ENCODE measurements at regions not wholly inside any gene's neighbourhood (a gene's known extent, or its start where the extent isn't known, plus 50 kb on each side); places are given as distances from the start of the nearest gene placed in this dataset.

- no peak for DNase-seq
- intact Hi-C loops (cut with micrococcal nuclease) = no loop called here
- H3K4me1 Mint-ChIP-seq = no peaks in the 10 kb centered on the region
- H3K4me3 Mint-ChIP-seq = no peak overlapping the region
- H3K36me3 Mint-ChIP-seq (ENCODE audit: low read depth) = no peaks in the 10 kb centered on the region
- no peaks in the 10 kb centered on the region for H3K27me3 Mint-ChIP-seq
- no peaks in the 10 kb centered on the region for H3K9me3 Mint-ChIP-seq
- H3K27ac Mint-ChIP-seq = no peak overlapping the region
Measured at GRCh38 chr6:103983860-103984259, 875.9 kb downstream of the HACE1 start.

GRCh38 chr6:103983011-103983410, 876.7 kb downstream of the HACE1 start:
- Mint-ChIP-seq H3K4me1 (no peaks in the 10 kb centered on the region), H3K36me3 (ENCODE audit: low read depth) (no peaks in the 10 kb centered on the region), H3K4me3 (no peak overlapping the region), H3K27me3 (no peaks in the 10 kb centered on the region), H3K27ac (no peak overlapping the region), H3K9me3 (no peaks in the 10 kb centered on the region)
- intact Hi-C loops (cut with micrococcal nuclease) = no loop called here
- DNase-seq = no peak

GRCh38 chr6:103982574-103982973, 877.1 kb downstream of the HACE1 start:
- DNase-seq = no peak
- H3K27me3 Mint-ChIP-seq = no peaks in the 10 kb centered on the region
- no peak overlapping the region for H3K4me3 Mint-ChIP-seq
- intact Hi-C loops (cut with micrococcal nuclease) = no loop called here
- no peak overlapping the region for H3K27ac Mint-ChIP-seq
- H3K36me3 Mint-ChIP-seq (ENCODE audit: low read depth) = no peaks in the 10 kb centered on the region
- H3K4me1 Mint-ChIP-seq = no peaks in the 10 kb centered on the region
- no peaks in the 10 kb centered on the region for H3K9me3 Mint-ChIP-seq

GRCh38 chr6:103979308-103979707, 880.4 kb downstream of the HACE1 start:
- H3K4me3 Mint-ChIP-seq = no peak overlapping the region
- H3K36me3 Mint-ChIP-seq (ENCODE audit: low read depth) = no peaks in the 10 kb centered on the region
- no peak overlapping the region for H3K27ac Mint-ChIP-seq
- H3K4me1 Mint-ChIP-seq = no peaks in the 10 kb centered on the region
- intact Hi-C loops (cut with micrococcal nuclease) = no loop called here
- no peak for DNase-seq
- H3K9me3 Mint-ChIP-seq = no peaks in the 10 kb centered on the region
- H3K27me3 Mint-ChIP-seq = no peaks in the 10 kb centered on the region

- Mint-ChIP-seq H3K4me3 (no peak overlapping the region), H3K4me1 (no peaks in the 10 kb centered on the region), H3K36me3 (ENCODE audit: low read depth) (no peaks in the 10 kb centered on the region), H3K27ac (no peak overlapping the region), H3K27me3 (no peaks in the 10 kb centered on the region), H3K9me3 (no peaks in the 10 kb centered on the region)
- DNase-seq = no peak
- intact Hi-C loops (cut with micrococcal nuclease) = no loop called here
Measured at GRCh38 chr6:103937389-103937788, 922.3 kb downstream of the HACE1 start.

- Mint-ChIP-seq H3K4me3 (no peak overlapping the region), H3K36me3 (ENCODE audit: low read depth) (no peaks in the 10 kb centered on the region), H3K4me1 (no peaks in the 10 kb centered on the region), H3K27ac (no peak overlapping the region), H3K27me3 (no peaks in the 10 kb centered on the region), H3K9me3 (peaks cover 4% of the 10 kb centered on the region)
- DNase-seq = no peak
- intact Hi-C loops (cut with micrococcal nuclease) = no loop called here
Measured at GRCh38 chr6:103925317-103925716, 934.4 kb downstream of the HACE1 start.

- H3K36me3 Mint-ChIP-seq (ENCODE audit: low read depth) = no peaks in the 10 kb centered on the region
- H3K27me3 Mint-ChIP-seq = no peaks in the 10 kb centered on the region
- H3K9me3 Mint-ChIP-seq = no peaks in the 10 kb centered on the region
- H3K27ac Mint-ChIP-seq = no peak overlapping the region
- intact Hi-C loops (cut with micrococcal nuclease) = no loop called here
- H3K4me1 Mint-ChIP-seq = no peaks in the 10 kb centered on the region
- no peak overlapping the region for H3K4me3 Mint-ChIP-seq
- no peak for DNase-seq
Measured at GRCh38 chr6:103910018-103910417, 949.7 kb downstream of the HACE1 start.

GRCh38 chr6:103908898-103909297, 950.8 kb downstream of the HACE1 start:
- H3K27ac Mint-ChIP-seq = no peak overlapping the region
- no peak overlapping the region for H3K4me3 Mint-ChIP-seq
- H3K36me3 Mint-ChIP-seq (ENCODE audit: low read depth) = no peaks in the 10 kb centered on the region
- H3K27me3 Mint-ChIP-seq = no peaks in the 10 kb centered on the region
- H3K4me1 Mint-ChIP-seq = no peaks in the 10 kb centered on the region
- DNase-seq = no peak
- H3K9me3 Mint-ChIP-seq = no peaks in the 10 kb centered on the region
- intact Hi-C loops (cut with micrococcal nuclease) = no loop called here

GRCh38 chr6:103895136-103895535, 964.6 kb downstream of the HACE1 start:
- no peaks in the 10 kb centered on the region for H3K9me3 Mint-ChIP-seq
- no peaks in the 10 kb centered on the region for H3K36me3 Mint-ChIP-seq (ENCODE audit: low read depth)
- no peak for DNase-seq
- no peak overlapping the region for H3K27ac Mint-ChIP-seq
- no peak overlapping the region for H3K4me3 Mint-ChIP-seq
- intact Hi-C loops (cut with micrococcal nuclease) = no loop called here
- no peaks in the 10 kb centered on the region for H3K27me3 Mint-ChIP-seq
- no peaks in the 10 kb centered on the region for H3K4me1 Mint-ChIP-seq

- intact Hi-C loops (cut with micrococcal nuclease) = no loop called here
- no peaks in the 10 kb centered on the region for H3K4me1 Mint-ChIP-seq
Measured at GRCh38 chr6:103893141-103893581, 966.6 kb downstream of the HACE1 start.

GRCh38 chr6:103886951-103887350, 972.8 kb downstream of the HACE1 start:
- H3K27ac Mint-ChIP-seq = no peak overlapping the region
- H3K9me3 Mint-ChIP-seq = no peaks in the 10 kb centered on the region
- intact Hi-C loops (cut with micrococcal nuclease) = no loop called here
- no peaks in the 10 kb centered on the region for H3K4me1 Mint-ChIP-seq
- H3K27me3 Mint-ChIP-seq = no peaks in the 10 kb centered on the region
- no peak for DNase-seq
- H3K4me3 Mint-ChIP-seq = no peak overlapping the region
- no peaks in the 10 kb centered on the region for H3K36me3 Mint-ChIP-seq (ENCODE audit: low read depth)

More at GRCh38 chr6:103893141-103893581, 966.6 kb downstream of the HACE1 start:
- Mint-ChIP-seq H3K36me3 (ENCODE audit: low read depth) (no peaks in the 10 kb centered on the region), H3K27ac (no peak overlapping the region), H3K9me3 (no peaks in the 10 kb centered on the region), H3K27me3 (no peaks in the 10 kb centered on the region), H3K4me3 (no peak overlapping the region)
- DNase-seq = no peak

GRCh38 chr6:103885446-103885845, 974.3 kb downstream of the HACE1 start:
- no peaks in the 10 kb centered on the region for H3K36me3 Mint-ChIP-seq (ENCODE audit: low read depth)
- H3K27me3 Mint-ChIP-seq = no peaks in the 10 kb centered on the region
- H3K4me3 Mint-ChIP-seq = no peak overlapping the region
- intact Hi-C loops (cut with micrococcal nuclease) = no loop called here
- H3K9me3 Mint-ChIP-seq = no peaks in the 10 kb centered on the region
- DNase-seq = no peak
- H3K27ac Mint-ChIP-seq = no peak overlapping the region
- H3K4me1 Mint-ChIP-seq = no peaks in the 10 kb centered on the region

- H3K4me3 Mint-ChIP-seq = no peak overlapping the region
- H3K36me3 Mint-ChIP-seq (ENCODE audit: low read depth) = no peaks in the 10 kb centered on the region
- no peaks in the 10 kb centered on the region for H3K27me3 Mint-ChIP-seq
- no peaks in the 10 kb centered on the region for H3K4me1 Mint-ChIP-seq
- no peak for DNase-seq
- intact Hi-C loops (cut with micrococcal nuclease) = no loop called here
- H3K27ac Mint-ChIP-seq = no peak overlapping the region
- H3K9me3 Mint-ChIP-seq = no peaks in the 10 kb centered on the region
Measured at GRCh38 chr6:103879800-103880199, 979.9 kb downstream of the HACE1 start.

GRCh38 chr6:103875221-103875620, 984.5 kb downstream of the HACE1 start:
- DNase-seq = no peak
- no peaks in the 10 kb centered on the region for H3K36me3 Mint-ChIP-seq (ENCODE audit: low read depth)
- no peaks in the 10 kb centered on the region for H3K27me3 Mint-ChIP-seq
- H3K4me3 Mint-ChIP-seq = no peak overlapping the region
- H3K27ac Mint-ChIP-seq = no peak overlapping the region
- no peaks in the 10 kb centered on the region for H3K4me1 Mint-ChIP-seq
- no peaks in the 10 kb centered on the region for H3K9me3 Mint-ChIP-seq
- intact Hi-C loops (cut with micrococcal nuclease) = no loop called here

- H3K4me1 Mint-ChIP-seq = no peaks in the 10 kb centered on the region
- no peaks in the 10 kb centered on the region for H3K27me3 Mint-ChIP-seq
- DNase-seq = no peak
- H3K36me3 Mint-ChIP-seq (ENCODE audit: low read depth) = no peaks in the 10 kb centered on the region
- H3K9me3 Mint-ChIP-seq = no peaks in the 10 kb centered on the region
- no peak overlapping the region for H3K4me3 Mint-ChIP-seq
- intact Hi-C loops (cut with micrococcal nuclease) = no loop called here
- H3K27ac Mint-ChIP-seq = no peak overlapping the region
Measured at GRCh38 chr6:103874575-103874974, 985.1 kb downstream of the HACE1 start.
